Vagina (tissue), 2 donors: ENCODE measurements at regions not wholly inside any gene's neighbourhood (a gene's known extent, or its start where the extent isn't known, plus 50 kb on each side); places are given as distances from the start of the nearest gene placed in this dataset.

ENCODE experiments used
- CTCF ChIP-seq, 3 experiments: fragments of 450-650 bp in 2 of 3; fragments of 200-600 bp in 1 of 3; sonication (generic) in 1 of 3; IDR thresholded peaks; one replicate each; pipeline ENCODE4 v1.5.1; 2017 to 2019; ENCODE audit warnings: antibody characterized with exemption in 3 of 3, mild to moderate bottlenecking in 2 of 3, moderate library complexity in 2 of 3
- POLR2A ChIP-seq, 2 donors: fragments of 450-650 bp; IDR thresholded peaks; one replicate each; pipeline ENCODE4 v1.6.1; 2017; ENCODE audit warnings: antibody characterized with exemption in 2 of 2, mild to moderate bottlenecking in 2 of 2, moderate library complexity in 2 of 2
- POLR2AphosphoS5 ChIP-seq, 2 donors: sonication (generic); formaldehyde crosslinking; IDR thresholded peaks; one replicate each; pipeline ENCODE4 v1.9.0; 2017; ENCODE audit warnings: antibody characterized with exemption in 2 of 2, mild to moderate bottlenecking in 2 of 2, low read depth in 1 of 2; ENCODE audit not compliant: insufficient read depth in 1 of 2

GRCh38 chr21:35338881-35339632 is 290.0 kb upstream of the RUNX1 start:
- no peak for TF ChIP-seq CTCF (IDR thresholded peaks at IDR 0.05)
- TF ChIP-seq POLR2AphosphoS5 (IDR thresholded peaks at IDR 0.05; ENCODE audit: insufficient read depth in 1 of 2, low read depth in 1 of 2): no peak
- TF ChIP-seq POLR2A (IDR thresholded peaks at IDR 0.05): no peak
